Loucy (cell line): ENCODE measurements at regions not wholly inside any gene's neighbourhood (a gene's known extent, or its start where the extent isn't known, plus 50 kb on each side); places are given as distances from the start of the nearest gene placed in this dataset.

Experiments
- CTCF ChIP-seq: fragments of 200-600 bp; sonication (generic); conservative IDR thresholded peaks from 2 replicates; pipeline ENCODE4 v1.5.1; 2014; ENCODE audit warnings: mild to moderate bottlenecking, antibody characterized with exemption, low read length
- EZH2phosphoT487 ChIP-seq: fragments of 200-600 bp; IDR thresholded peaks from 2 replicates; pipeline ENCODE4 v1.6.1; 2018; ENCODE audit warnings: antibody characterized with exemption, mild to moderate bottlenecking, moderate library complexity, borderline replicate concordance

GRCh38 chr16:35687071-35687470, 2227.7 kb downstream of the TP53TG3F start:
- TF ChIP-seq CTCF (no peak), EZH2phosphoT487 (no peak)
